ENCODE measurements at regions not wholly inside any gene's neighbourhood (a gene's known extent, or its start where the extent isn't known, plus 50 kb on each side); places are given as distances from the start of the nearest gene placed in this dataset.
"Not testable (repeated sequence)": the region's sequence is repeated elsewhere in the genome, so short reads cannot be mapped to it uniquely, and the experiment has no call there.

DNA sequence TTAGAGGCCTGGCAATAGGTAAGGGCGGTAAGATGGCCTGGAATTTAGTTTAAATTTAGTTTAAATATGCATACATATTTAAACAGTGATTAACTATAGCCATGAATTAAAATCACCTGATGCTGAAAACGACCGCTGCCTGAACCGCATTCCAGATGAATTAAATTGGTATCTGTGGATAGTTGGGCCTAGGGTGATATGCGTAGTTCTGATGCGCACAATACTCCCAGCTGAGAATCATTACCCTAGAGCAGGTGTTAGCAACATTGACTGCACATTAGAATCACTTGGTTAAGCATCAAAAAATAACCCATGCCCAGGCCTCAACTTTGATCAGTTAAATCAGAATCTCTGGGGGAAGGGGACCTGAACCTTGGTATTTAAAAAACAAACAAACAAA lies 432.4 kb downstream of the GBA3 start:
- DNase-seq (ENCODE audit: low read depth in 3 of 3, low spot score in 2 of 3) = no peak

DNA sequence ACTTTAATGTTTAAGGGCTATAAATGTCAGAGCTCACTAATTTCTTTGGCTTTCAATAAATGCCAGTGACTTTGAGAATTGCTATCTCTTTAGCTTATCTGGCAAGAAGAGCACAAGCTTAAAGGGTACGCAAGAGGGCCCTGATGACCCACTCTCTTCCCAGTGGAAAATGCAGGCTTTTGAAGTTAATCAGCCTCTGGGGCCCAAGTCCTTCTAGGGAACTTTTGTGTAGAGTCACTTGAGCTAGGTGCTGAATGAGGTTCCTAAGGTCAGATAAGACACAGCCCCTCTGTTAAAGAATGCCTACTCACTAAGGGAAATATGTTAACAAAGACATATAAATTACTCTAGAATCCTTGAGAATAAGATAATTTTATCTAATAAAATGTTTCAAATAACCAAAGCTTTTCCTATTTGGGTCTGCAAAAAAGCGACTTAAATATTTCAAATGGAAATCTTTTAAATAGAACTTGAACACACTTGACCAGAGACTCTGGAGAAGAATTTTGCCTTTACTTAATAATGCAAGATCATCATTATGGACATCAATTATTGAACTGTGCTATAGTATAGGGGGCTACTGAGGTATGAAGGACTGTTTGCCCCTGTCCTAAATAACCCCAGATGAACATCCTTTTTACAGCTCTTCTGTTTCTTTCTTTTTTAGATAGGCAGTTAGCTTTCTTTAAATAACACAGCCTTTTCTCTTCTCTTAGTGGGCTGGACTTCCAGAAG lies 430.1 kb downstream of the GBA3 start:
- DNase-seq (ENCODE audit: low read depth in 3 of 3, low spot score in 2 of 3) = no peak

DNA sequence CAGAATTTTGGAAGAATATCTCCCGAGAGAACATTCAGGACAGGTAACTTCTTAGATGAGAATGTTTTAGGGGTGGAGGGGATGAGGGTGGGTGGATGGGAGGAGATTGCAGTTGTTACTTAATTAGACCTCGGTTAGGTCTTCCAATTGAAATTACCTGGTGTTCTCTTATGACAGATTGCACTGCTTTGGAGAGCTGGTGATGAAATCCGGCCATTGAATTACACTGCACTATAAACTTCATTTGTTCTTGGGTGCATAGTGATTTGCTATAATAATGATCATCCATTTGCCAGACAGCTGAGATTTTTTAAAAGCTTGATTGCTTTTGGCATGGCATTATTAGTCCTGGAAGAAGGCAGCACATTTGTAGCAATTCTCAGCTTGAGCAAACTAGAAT lies 427.6 kb downstream of the GBA3 start:
- DNase-seq (ENCODE audit: low read depth in 3 of 3, low spot score in 2 of 3) = no peak

DNA sequence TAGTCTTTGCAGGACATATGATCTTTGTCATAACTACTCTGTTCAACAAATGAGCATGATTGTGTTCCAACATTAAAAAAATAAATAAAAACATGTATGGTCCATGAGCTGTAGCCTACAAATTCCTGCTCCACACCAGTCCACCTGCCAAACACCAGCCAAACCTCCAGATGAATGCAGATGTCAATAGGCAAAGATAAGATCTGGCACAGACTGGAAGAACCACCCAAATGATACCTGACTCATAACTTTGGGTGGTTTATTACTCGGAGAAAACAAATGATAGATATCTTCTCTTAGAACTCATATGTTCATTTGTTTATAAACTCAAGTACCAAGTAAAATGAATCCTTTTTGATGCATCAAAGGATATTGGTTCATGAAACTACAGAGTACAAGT lies 425.1 kb downstream of the GBA3 start:
- DNase-seq (ENCODE audit: low read depth in 3 of 3, low spot score in 2 of 3) = no peak

DNA sequence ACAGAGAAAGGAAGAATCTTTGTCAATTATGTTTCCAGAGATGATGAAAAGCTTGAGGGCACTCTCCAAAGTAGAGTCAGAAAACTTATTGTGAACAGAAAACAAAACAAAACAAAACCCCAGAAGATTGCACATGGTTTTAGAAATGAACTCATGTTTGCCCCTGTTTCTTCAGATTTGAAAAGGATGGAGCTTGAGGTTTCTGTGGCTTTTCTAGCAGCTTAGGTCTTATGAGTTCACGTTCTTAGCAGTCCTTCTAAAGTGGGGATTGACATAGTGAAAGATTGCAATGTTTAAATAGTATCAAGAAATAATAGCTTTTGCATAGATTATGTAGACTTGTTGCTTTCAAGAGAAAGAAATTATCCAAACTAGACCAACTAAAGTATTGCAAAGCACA lies 421.8 kb downstream of the GBA3 start:
- DNase-seq (ENCODE audit: low read depth in 3 of 3, low spot score in 2 of 3) = no peak

DNA sequence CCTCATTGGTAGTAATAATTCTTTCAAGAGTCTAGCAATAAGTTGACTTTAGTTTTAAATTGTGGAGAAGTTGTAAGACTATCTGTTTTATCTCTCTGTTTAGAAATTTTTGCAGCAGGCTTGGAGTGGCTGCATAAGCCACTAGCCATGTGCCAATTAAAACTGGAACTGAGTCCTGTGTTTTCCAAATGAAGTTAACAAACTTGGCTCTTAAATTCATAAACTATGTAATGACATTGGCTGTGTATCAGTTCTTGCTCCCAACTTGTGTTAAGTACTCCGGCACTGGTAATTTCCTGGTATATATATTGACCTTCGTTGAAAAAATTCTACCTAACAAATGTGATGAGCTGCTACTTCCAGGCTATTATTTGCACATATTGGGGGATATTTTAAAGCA lies 420.4 kb downstream of the GBA3 start:
- DNase-seq (ENCODE audit: low read depth in 3 of 3, low spot score in 2 of 3) = no peak

DNA sequence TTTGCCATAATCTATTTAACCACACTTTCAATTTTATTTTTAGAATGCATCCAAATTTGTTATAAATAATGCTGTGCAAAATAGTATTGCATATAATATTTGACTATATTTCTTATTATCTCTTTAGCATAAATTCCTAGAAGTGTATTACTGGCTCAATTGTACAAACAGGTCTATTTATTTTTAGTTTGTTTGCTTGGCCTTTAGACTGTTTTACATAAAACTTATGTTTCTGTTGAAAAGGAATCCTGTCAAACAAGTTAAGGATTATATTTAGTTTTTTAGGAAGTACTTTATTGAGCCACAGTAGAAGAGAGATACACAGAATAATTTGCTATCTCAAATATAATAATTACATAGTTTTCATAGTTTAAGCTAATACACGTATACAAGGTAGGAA lies 413.8 kb downstream of the GBA3 start:
- no peak for DNase-seq (ENCODE audit: low read depth in 3 of 3, low spot score in 2 of 3)

DNA sequence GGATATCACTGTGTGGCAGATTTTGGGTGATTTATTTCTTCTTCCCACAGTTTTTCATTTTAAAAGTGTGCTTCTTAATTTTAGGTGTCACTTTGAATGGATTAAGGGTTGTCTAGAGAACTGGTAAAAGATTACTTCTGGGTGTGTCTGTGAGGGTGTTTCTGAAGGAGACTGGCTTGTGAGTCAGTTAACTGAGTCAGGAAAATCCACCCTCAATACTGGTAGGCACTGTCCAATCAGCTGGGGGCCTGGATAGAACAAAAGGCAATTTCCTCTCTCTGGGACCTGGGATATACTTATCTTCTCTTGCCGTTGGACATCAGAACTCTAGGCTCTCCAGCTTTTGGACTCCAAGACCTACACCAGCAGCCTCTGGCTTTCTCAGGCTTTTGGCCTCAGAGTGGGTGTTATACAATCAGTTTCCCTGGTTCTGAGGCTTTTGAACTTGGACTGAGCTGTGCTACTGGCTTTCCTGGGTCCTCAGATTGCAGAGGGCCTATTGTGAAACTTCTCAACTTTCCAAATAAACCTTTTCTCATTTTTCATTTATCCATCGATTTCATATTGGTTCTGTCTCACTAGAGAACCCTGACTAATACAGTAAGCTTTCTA lies 413.1 kb downstream of the GBA3 start:
- DNase-seq (ENCODE audit: low read depth in 3 of 3, low spot score in 2 of 3) = no peak

DNA sequence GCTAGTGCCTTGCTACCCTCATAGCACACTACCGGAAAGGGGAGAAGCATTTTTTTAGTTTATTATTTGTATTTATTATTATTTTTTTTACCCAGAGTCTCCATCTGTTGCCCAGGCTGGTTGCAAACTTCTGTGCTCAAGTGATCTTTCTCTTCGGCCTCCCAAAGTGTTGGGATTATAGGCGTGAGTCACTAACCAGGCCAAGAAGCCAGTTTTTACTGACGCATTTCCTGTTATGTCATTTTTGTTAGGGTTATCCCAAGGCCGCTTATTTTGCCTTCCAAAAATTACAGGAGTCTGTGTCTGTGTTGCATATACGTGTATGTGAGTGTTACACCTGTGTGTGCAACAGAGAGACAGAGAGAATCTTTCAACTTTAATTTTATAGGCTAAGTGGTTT lies 404.5 kb downstream of the GBA3 start:
- DNase-seq (ENCODE audit: low read depth in 3 of 3, low spot score in 2 of 3) = no peak

DNA sequence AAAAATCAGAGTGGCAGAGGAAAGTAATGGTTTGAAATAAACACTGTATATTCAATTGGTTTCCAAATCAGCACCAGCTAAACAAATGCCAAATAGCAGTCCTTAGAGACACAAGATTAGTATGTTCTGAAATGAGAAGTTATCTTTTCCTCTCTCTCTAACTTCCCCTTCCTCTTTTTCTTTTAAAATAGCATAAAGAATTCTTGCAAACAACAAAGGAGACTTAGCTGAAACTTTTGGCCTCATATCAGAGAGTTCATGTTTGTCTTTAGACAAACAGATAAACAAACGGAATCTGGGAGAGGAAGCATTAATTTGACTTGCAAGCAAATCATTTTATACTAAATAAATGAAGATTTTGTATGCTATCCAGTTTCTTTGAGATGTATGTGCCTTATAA lies 399.0 kb downstream of the GBA3 start:
- DNase-seq (ENCODE audit: low read depth in 3 of 3, low spot score in 2 of 3) = no peak

DNA sequence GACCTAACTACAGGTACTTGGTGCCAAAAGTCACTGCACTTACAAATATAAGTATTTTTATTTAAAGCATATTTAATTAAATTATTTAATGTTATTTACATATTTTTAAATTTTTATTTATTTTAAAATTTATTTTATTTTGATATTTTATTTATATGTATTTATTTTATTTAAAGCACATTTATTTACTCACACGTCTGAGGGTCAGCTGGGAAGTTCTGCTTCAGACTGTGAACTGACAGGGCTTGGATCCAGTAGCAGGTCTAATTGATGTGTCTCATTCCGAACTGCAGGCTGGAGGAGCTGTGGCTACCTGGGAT lies 392.5 kb downstream of the GBA3 start:
- DNase-seq (ENCODE audit: low read depth in 3 of 3, low spot score in 2 of 3) = no peak

DNA sequence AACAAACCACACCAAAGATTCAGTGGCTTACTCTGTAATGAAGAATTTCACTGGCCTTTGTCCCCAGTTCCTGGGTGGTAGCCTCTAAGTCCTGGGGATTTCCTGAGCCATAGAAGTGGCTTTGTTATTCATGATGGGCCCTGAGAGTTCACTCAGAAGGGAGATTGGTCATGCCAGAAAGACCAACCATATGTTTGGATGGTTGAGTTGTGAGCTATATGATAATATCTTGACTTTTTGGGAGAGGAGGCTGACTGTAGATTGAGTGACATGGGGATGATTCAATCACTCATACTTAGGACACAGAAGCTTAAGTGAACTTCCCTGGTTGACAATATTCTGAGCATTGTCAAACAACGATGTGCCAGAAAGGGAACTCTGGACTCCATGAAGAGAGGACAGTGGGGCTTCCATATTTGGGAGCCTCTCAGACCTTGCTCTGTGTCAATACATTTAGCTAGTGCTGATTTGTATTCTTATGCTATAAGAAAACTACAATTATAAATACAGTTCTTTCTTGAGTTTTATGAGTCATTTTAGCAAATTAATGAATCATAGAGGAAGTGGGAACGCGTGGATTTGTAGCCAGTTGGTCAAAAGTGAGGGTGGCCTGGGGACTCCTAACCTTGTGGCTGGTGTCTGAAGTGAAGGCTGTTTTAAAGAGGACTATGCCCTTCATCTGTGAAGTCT lies 392.0 kb downstream of the GBA3 start:
- DNase-seq (ENCODE audit: low read depth in 3 of 3, low spot score in 2 of 3) = no peak

DNA sequence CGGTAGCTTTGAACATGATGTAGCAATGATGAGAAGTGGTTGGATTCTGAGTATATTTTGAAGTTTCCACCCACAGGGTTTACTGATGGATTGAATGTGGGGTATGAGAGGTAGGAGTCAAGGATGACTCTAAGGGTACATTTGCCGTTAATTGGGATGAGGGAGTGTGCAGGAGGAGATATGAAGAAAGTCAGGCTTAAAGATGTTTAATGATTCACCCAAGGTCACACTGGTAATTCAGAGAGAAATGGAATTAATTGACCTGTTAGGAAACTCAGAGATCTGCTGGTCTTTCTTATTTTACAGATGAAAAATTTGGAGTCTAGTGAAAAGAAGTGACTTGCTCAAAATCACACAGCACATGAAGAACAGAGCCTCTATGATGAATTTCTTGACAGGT lies 390.7 kb downstream of the GBA3 start:
- DNase-seq (ENCODE audit: low read depth in 3 of 3, low spot score in 2 of 3) = no peak

DNA sequence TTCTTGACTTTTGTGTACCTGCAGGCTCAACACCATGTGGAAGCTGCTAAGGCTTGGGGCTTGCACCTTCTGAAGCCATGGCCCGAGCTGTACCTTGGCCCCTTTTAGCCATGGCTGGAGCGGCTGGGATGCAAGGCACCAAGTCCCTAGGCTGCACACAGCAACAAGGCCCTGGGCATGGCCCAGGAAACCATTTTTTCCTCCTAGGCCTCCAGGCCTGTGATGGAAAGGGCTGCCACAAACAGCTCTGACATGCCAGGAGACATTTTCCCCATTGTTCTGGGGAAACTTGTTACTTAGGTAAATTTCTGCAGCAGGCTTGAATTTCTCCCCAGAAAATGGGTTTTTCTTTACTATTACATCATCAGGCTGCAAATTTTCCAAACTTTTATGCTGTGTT lies 387.4 kb downstream of the GBA3 start:
- not testable (repeated sequence) for DNase-seq (ENCODE audit: low read depth in 3 of 3, low spot score in 2 of 3)

DNA sequence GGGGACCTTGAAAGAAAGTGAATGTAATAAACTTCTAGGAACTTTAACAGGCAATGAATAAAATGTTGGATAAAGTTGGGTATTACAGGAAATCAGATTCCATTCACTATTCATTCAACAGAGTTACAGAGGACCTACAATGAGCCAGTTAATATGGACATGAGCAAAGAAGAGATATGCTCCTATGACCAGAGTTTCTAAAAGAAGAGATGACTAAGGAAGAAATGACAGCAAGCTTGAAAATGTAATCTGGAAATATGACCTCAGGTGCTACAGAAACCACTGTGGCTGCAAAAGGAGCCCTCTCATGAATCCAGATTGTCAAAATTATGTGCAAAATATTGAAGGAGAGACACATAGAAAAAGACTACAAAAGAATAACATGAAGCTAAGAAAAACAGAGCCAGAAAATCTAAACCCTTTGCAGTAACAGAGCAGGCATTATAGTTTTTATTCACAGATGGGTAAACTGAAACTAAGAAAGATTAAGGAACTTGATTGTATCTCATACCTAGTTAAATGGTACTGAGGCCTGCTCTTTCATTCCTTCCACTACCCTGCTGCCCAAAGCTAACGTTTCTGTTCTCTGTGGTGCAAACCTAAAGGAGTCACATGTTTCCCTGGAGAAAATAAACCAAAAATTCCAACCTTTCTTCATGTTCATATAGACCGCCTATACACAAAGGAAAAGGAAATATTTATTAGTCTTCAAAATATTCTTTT lies 378.3 kb downstream of the GBA3 start:
- DNase-seq (ENCODE audit: low read depth in 3 of 3, low spot score in 2 of 3) = no peak

DNA sequence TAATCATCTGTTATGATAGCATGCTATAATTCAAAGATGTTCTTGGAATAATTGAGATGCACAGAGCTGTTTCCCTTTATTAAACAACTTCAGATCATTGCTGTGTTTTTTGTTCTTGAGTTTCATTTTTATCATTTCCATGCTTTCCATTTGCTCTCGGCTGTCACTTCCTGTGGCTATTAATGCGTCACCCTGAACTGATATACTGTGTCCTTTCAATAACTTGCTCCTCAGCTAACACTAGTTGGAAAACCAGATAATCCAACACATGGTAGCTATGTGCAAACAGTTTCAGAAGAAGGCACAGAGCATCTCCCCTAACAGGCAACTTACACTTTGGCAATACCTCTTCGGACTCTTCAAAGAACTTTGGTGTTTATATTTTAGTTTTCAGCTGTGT lies 376.0 kb downstream of the GBA3 start:
- no peak for DNase-seq (ENCODE audit: low read depth in 3 of 3, low spot score in 2 of 3)

DNA sequence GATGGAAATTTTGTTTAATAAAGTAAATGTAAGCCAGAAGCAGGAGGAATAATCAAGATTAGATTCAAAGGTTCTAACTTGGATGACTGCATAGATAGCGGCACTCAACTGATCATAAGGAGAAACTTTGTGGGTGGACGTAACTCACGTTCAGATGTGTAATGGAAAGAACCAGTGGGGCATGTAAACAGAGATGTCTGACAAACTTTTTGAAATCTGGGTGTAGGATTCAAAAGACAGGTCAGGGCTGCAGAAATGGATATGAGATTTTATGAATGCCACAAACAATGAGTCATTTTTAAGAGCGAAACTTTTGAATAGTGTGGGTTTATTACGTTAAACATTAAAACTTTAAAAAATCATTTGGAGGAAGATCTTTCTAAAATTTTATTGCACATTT lies 375.6 kb downstream of the GBA3 start:
- DNase-seq (ENCODE audit: low read depth in 3 of 3, low spot score in 2 of 3) = no peak

DNA sequence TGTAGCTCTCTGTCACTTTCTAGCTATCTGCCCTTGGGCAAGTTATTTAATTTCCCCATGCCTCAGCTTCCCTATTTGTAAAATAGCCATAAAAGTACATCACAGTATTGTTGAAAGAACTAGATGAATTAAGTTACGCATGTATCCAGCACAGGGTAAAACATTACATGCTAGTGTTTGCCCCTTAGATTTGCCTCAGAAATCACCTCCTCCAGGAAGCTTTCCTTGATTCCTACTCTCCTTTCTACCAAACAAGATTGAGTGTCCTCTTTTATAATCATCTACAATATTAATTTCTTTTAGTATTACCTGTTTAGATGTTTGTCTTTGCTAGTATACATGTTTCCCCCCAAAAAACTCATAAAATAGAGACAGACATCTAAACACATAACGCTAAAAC lies 369.5 kb downstream of the GBA3 start:
- DNase-seq (ENCODE audit: low read depth in 3 of 3, low spot score in 2 of 3) = no peak

DNA sequence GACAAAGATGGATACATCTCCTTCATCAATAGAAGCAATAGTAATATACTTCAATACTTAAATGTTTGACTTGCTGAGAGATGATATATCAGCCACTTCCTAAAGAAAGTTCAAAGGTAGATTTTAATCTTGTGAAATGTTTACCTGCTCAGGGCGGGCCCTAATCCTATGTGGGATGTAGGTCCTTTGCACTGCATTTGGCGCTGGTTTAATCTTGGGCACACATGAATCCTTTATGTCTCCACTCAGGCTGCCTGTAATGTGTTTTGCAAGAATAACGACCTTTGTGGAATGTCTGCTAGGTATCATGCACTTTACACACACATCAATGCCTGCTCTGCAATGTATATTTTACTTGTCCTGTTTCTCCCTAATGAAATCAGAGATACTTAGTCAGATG lies 368.7 kb downstream of the GBA3 start:
- no peak for DNase-seq (ENCODE audit: low read depth in 3 of 3, low spot score in 2 of 3)

DNA sequence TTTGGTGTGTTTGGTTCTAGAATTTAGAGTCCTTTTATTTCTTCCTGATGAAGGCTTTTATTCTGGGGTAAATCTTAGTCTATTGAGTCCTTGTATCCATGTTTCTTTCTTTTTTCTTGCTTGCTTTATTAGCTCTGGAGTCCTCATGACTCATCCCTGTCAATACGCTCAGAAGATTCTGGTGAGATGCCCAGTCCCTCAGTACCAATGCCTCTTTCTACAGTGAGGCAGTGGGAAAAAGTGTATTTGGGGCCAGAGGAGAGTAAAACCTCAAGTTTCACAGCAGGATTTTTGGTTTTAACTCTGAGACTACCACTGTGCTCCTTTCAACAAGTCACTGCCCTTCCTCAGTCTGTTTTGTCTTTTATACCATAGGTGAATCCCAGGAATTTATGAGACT lies 368.0 kb downstream of the GBA3 start:
- no peak for DNase-seq (ENCODE audit: low read depth in 3 of 3, low spot score in 2 of 3)

DNA sequence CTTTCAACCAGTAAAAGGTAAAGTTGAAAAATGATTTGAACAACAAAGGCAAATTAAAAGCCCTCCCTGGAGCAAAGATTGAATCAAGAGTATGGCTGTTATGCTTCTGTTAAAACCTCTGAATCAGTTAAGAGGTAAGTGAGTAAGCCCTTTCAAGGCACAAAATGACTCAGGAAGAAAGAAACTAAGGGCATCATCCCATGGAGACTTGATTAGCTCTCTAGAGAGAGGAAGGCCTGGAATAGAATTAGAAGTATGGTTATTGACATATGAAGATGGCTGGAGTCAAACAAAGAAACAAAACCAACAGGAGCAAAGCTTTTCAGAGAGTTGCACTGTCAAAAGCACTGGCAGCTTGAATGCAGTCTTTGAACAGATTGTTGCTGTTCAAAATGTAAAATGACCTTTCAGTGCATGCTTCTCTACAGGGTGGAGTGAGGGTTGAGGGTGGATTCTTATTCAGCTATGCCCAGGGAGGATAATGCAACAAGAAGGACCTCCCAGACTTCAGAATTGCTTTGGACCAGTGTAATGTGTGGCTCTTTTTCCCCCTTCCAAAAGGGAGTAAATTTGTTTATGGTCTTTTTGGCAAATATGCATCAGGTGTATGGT lies 365.5 kb downstream of the GBA3 start:
- no peak for DNase-seq (ENCODE audit: low read depth in 3 of 3, low spot score in 2 of 3)

Data from right renal cortex interstitium (tissue), 3 donors.